H1 (cell line): ENCODE measurements at regions not wholly inside any gene's neighbourhood (a gene's known extent, or its start where the extent isn't known, plus 50 kb on each side); places are given as distances from the start of the nearest gene placed in this dataset.

ENCODE experiments used
- CTCF ChIA-PET: fragments of 300-600 bp; sonication (Branson Sonifier 250); formaldehyde crosslinking; loops from one replicate; lab custom pipeline; 2021; ENCODE audit not compliant: partially characterized antibody; lab: Charles Lee
- POLR2A ChIA-PET: fragments of 300-600 bp; sonication (Branson Sonifier 250); formaldehyde crosslinking; loops from one replicate; lab custom pipeline; 2021; ENCODE audit warnings: inconsistent platforms; ENCODE audit not compliant: partially characterized antibody; lab: Charles Lee
- DNase-seq, 2 experiments: peaks; one replicate each; pipeline versions ENCODE4 v3.0.0 to v3.0.0-alpha.2; 2010 to 2022; ENCODE audit warnings: low spot score in 2 of 2, low read depth in 1 of 2, mixed read lengths in 1 of 2
- FAIRE-seq: peaks from 2 replicates; lab custom pipeline; 2011; peaks lifted over from hg19 to GRCh38; lab: Jason Lieb, UNC
- H2AFZ ChIP-seq: 2 replicates; pipeline ENCODE4 v1.8.1; 2012; ENCODE audit warnings: low read length, inconsistent platforms
- H2AK5ac ChIP-seq: 2 replicates; pipeline ENCODE4 v1.6.1; 2013; ENCODE audit warnings: low read depth, low read length
- H2BK120ac ChIP-seq: replicated peaks from 2 replicates; pipeline ENCODE3; 2013; ENCODE audit warnings: low read depth, low read length, inconsistent platforms
- H2BK12ac ChIP-seq: 2 replicates; pipeline ENCODE4 v1.6.1; 2013; ENCODE audit warnings: low read depth, low read length
- H2BK15ac ChIP-seq: 2 replicates; pipeline ENCODE4 v1.6.1; 2013; ENCODE audit warnings: low read length
- H2BK20ac ChIP-seq: 2 replicates; pipeline ENCODE4 v1.6.1; 2013; ENCODE audit warnings: low read length
- H2BK5ac ChIP-seq: 2 replicates; pipeline ENCODE4 v1.6.1; 2013; ENCODE audit warnings: low read depth, low read length
- H3K14ac ChIP-seq: 2 replicates; pipeline ENCODE4 v1.6.1; 2013; ENCODE audit warnings: inconsistent platforms; ENCODE audit not compliant: insufficient read length
- H3K18ac ChIP-seq: 2 replicates; pipeline ENCODE4 v1.6.1; 2013; ENCODE audit warnings: low read length; ENCODE audit errors: extremely low read depth
- H3K23ac ChIP-seq: 2 replicates; pipeline ENCODE4 v1.6.1; 2013; ENCODE audit warnings: inconsistent platforms; ENCODE audit not compliant: insufficient read length
- H3K23me2 ChIP-seq: 2 replicates; pipeline ENCODE4 v1.6.1; 2013; ENCODE audit warnings: low read depth, low read length
- H3K27ac ChIP-seq: 2 replicates; pipeline ENCODE4 v1.6.1; 2011; ENCODE audit warnings: low read depth, low read length, inconsistent platforms
- H3K27me3 ChIP-seq, 4 experiments: replicated peaks in 1 of 4; 1 replicate in 1 of 4; 2 replicates in 3 of 4; pipeline versions ENCODE4 v1.6.1 to v1.8.1; 2011 to 2013; ENCODE audit warnings: low read length in 3 of 4, mild to moderate bottlenecking in 3 of 4, inconsistent platforms in 2 of 4, mixed read lengths in 2 of 4, moderate library complexity in 1 of 4; ENCODE audit not compliant: control insufficient read depth in 3 of 4, insufficient read depth in 3 of 4; ENCODE audit errors: extremely low read depth in 1 of 4
- H3K36me3 ChIP-seq, 4 experiments: 2 replicates each; pipeline versions ENCODE4 v1.6.1 to v1.8.1; 2011 to 2013; ENCODE audit warnings: mild to moderate bottlenecking in 4 of 4, low read length in 3 of 4, moderate library complexity in 2 of 4, control low read depth in 1 of 4, inconsistent platforms in 1 of 4; ENCODE audit not compliant: insufficient read depth in 4 of 4, control insufficient read depth in 2 of 4
- H3K4ac ChIP-seq: replicated peaks from 2 replicates; pipeline ENCODE3; 2013; ENCODE audit warnings: low read length, low read depth, mixed read lengths, inconsistent platforms; ENCODE audit not compliant: insufficient read length
- H3K4me1 ChIP-seq, 4 experiments: replicated peaks in 1 of 4; 1 replicate in 1 of 4; 2 replicates in 3 of 4; pipeline versions ENCODE4 v1.6.1 to v1.8.1; 2011 to 2013; ENCODE audit warnings: low read length in 3 of 4, inconsistent platforms in 2 of 4, mixed read lengths in 1 of 4; ENCODE audit not compliant: insufficient read depth in 4 of 4, control insufficient read depth in 3 of 4
- H3K4me2 ChIP-seq, 2 experiments: 2 replicates each; pipeline versions ENCODE4 v1.6.1 to v1.8.1; 2011 to 2013; ENCODE audit warnings: low read depth in 2 of 2, low read length in 2 of 2, control low read depth in 1 of 2, inconsistent platforms in 1 of 2, mild to moderate bottlenecking in 1 of 2; ENCODE audit not compliant: insufficient read depth in 1 of 2
- H3K4me3 ChIP-seq, 4 experiments: fragments of 200-600, 300-600 bp in 1 of 4; sonication (generic), shearing (Covaris generic), sonication (Bioruptor Twin) in 1 of 4; 2 replicates each; pipeline versions ENCODE4 v1.5.1 to v1.8.1; 2011 to 2016; ENCODE audit warnings: low read length in 4 of 4, low read depth in 3 of 4, control low read depth in 2 of 4, inconsistent platforms in 2 of 4, mild to moderate bottlenecking in 2 of 4, mixed read lengths in 1 of 4, moderate library complexity in 1 of 4; ENCODE audit not compliant: insufficient read depth in 2 of 4; ENCODE audit errors: extremely low read depth in 1 of 4
- H3K56ac ChIP-seq: replicated peaks from 2 replicates; pipeline ENCODE3; 2013; ENCODE audit warnings: low read depth, mild to moderate bottlenecking, mixed read lengths, low read length, inconsistent platforms; ENCODE audit not compliant: insufficient read length
- H3K79me1 ChIP-seq: 2 replicates; pipeline ENCODE4 v1.6.1; 2013; ENCODE audit warnings: low read depth, low read length, control low read depth
- H3K79me2 ChIP-seq, 2 experiments: 2 replicates each; pipeline versions ENCODE4 v1.6.1 to v1.8.1; 2012 to 2013; ENCODE audit warnings: low read length in 2 of 2, mild to moderate bottlenecking in 2 of 2, inconsistent platforms in 1 of 2; ENCODE audit not compliant: insufficient read depth in 2 of 2, control insufficient read depth in 1 of 2
- H3K9ac ChIP-seq, 4 experiments: replicated peaks in 1 of 4; 1 replicate in 1 of 4; 2 replicates in 3 of 4; pipeline versions ENCODE4 v1.6.1 to v1.8.1; 2011 to 2013; ENCODE audit warnings: low read depth in 3 of 4, low read length in 3 of 4, control low read depth in 2 of 4, mild to moderate bottlenecking in 2 of 4, moderate library complexity in 2 of 4, inconsistent platforms in 1 of 4; ENCODE audit errors: extremely low read depth in 1 of 4
- H3K9me3 ChIP-seq, 2 experiments: 2 replicates each; pipeline versions ENCODE4 v1.6.1 to v1.8.1; 2012 to 2013; ENCODE audit warnings: mild to moderate bottlenecking in 2 of 2, moderate library complexity in 2 of 2, control low read depth in 1 of 2, inconsistent platforms in 1 of 2, low read depth in 1 of 2, low read length in 1 of 2, mixed read lengths in 1 of 2; ENCODE audit not compliant: insufficient read depth in 2 of 2
- H4K20me1 ChIP-seq, 2 experiments: replicated peaks in 1 of 2; 2 replicates each; pipeline versions ENCODE3 to v1.8.1; 2011 to 2013; ENCODE audit warnings: inconsistent platforms in 2 of 2, low read length in 2 of 2, mild to moderate bottlenecking in 1 of 2; ENCODE audit not compliant: insufficient read depth in 2 of 2, control insufficient read depth in 1 of 2
- H4K5ac ChIP-seq: 2 replicates; pipeline ENCODE4 v1.6.1; 2013; ENCODE audit warnings: low read length, low read depth, mixed read lengths, inconsistent platforms; ENCODE audit not compliant: insufficient read length
- H4K8ac ChIP-seq: 2 replicates; pipeline ENCODE4 v1.8.0; 2013; ENCODE audit warnings: mild to moderate bottlenecking, moderate library complexity, low read length, inconsistent platforms; ENCODE audit not compliant: insufficient read depth; ENCODE audit errors: extremely low read depth
- H4K91ac ChIP-seq: replicated peaks from 2 replicates; pipeline ENCODE3; 2013; ENCODE audit warnings: low read length, mixed read lengths, inconsistent platforms; ENCODE audit not compliant: insufficient read length
- CEBPB ChIP-seq: IDR thresholded peaks from 2 replicates; pipeline ENCODE4 v1.6.1; 2012; ENCODE audit warnings: low read depth, low read length
- GTF2F1 ChIP-seq: IDR thresholded peaks from 2 replicates; pipeline ENCODE4 v1.6.1; 2012; ENCODE audit warnings: low read depth, low read length, improper control_type of control experiment, borderline replicate concordance
- HDAC2 ChIP-seq, 2 experiments: fragments of 300-600 bp in 1 of 2; sonication (generic) in 1 of 2; IDR thresholded peaks; 2 replicates each; pipeline ENCODE4 v1.6.1; 2011 to 2012; ENCODE audit warnings: low read depth in 2 of 2, low read length in 2 of 2, mild to moderate bottlenecking in 2 of 2, moderate library complexity in 2 of 2, borderline replicate concordance in 1 of 2, inconsistent platforms in 1 of 2
- HDAC6 ChIP-seq: IDR thresholded peaks from one replicate; pipeline ENCODE4 v1.7.1; 2012; ENCODE audit warnings: low read depth, mild to moderate bottlenecking, inconsistent platforms, low read length, moderate library complexity
- KDM4A ChIP-seq: IDR thresholded peaks from one replicate; pipeline ENCODE4 v1.7.1; 2012; ENCODE audit warnings: low read depth, mild to moderate bottlenecking, moderate library complexity, low read length, inconsistent platforms; ENCODE audit not compliant: severe bottlenecking
- KDM5A ChIP-seq: fragments of 200-600 bp; IDR thresholded peaks from 2 replicates; pipeline ENCODE4 v1.7.1; 2012; ENCODE audit warnings: mild to moderate bottlenecking, low read length, inconsistent platforms, mixed read lengths
- POLR2A ChIP-seq, 2 experiments: IDR thresholded peaks; 1 replicate in 1 of 2; 2 replicates in 1 of 2; pipeline ENCODE4 v1.6.1; 2011; ENCODE audit warnings: low read depth in 2 of 2, low read length in 2 of 2, mild to moderate bottlenecking in 2 of 2; ENCODE audit errors: control extremely low read depth in 1 of 2
- RBBP5 ChIP-seq: IDR thresholded peaks from 2 replicates; pipeline ENCODE4 v1.7.1; 2012; ENCODE audit warnings: low read depth, mild to moderate bottlenecking, inconsistent platforms, low read length, moderate library complexity, borderline replicate concordance
- RXRA ChIP-seq: IDR thresholded peaks from 2 replicates; pipeline ENCODE4 v1.6.1; 2011; ENCODE audit warnings: low read depth, mild to moderate bottlenecking, low read length, moderate library complexity; ENCODE audit not compliant: insufficient read depth
- SIN3A ChIP-seq, 2 experiments: IDR thresholded peaks in 1 of 2; conservative IDR thresholded peaks in 1 of 2; 2 replicates each; pipeline ENCODE4 v1.6.1; 2011 to 2012; ENCODE audit warnings: low read length in 2 of 2, improper control_type of control experiment in 1 of 2, low read depth in 1 of 2, mild to moderate bottlenecking in 1 of 2
- SIRT6 ChIP-seq: IDR thresholded peaks from one replicate; pipeline ENCODE4 v1.7.1; 2012; ENCODE audit warnings: low read length, inconsistent platforms
- SP1 ChIP-seq: IDR thresholded peaks from 2 replicates; pipeline ENCODE4 v1.6.1; 2011; ENCODE audit warnings: low read depth, low read length
- TAF1 ChIP-seq: IDR thresholded peaks from 2 replicates; pipeline ENCODE4 v1.6.1; 2011; ENCODE audit warnings: mild to moderate bottlenecking, low read depth, low read length
- TEAD4 ChIP-seq: IDR thresholded peaks from 2 replicates; pipeline ENCODE4 v1.6.1; 2012; ENCODE audit warnings: low read depth, low read length, inconsistent platforms, mixed read lengths
- WGBS, 2 experiments: shearing (Covaris generic) in 1 of 2; methylation state at CpG; one replicate each; pipeline versions ENCODE4 v1.1.6 to v1.1.7; 2013 to 2015; ENCODE audit warnings: low lambda C conversion rate in 2 of 2, mixed read lengths in 2 of 2, inconsistent platforms in 1 of 2, low coverage in 1 of 2, missing lambda C conversion rate in 1 of 2; ENCODE audit not compliant: insufficient replicate concordance in 2 of 2, insufficient coverage in 1 of 2, insufficient read length in 1 of 2; ENCODE audit errors: extremely low coverage in 1 of 2, missing lambda C conversion rate in 1 of 2; 5-methylcytosine and 5-hydroxymethylcytosine counted together
- TF ChIP-seq, protein P1 (sequence below): IDR thresholded peaks from 2 replicates; pipeline ENCODE4 v1.6.1; 2011; ENCODE audit warnings: low read depth, mild to moderate bottlenecking, low read length; ENCODE audit not compliant: insufficient read depth

DNA sequence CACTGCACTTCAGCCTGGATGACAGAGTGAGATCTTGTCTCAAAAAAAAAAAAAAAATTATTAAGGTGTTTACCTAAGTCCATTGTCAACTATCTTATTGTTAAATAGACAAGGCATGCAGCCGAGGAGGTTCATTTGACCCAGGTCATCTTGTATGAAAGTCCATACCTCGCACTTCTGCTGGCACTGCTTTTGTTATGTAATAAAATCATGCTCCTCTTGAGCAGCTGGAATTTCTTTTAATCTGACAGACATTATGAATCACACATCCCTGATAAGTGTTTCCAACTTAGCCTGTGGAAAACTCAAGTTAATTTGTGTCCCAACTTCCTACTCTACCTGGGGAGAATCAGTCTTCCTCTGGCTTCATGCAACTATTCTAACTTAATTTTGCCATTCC is 315.6 kb upstream of the KLF4 start:
- FAIRE-seq (no peak), DNase-seq (no peak)
- ChIA-PET CTCF (interaction anchor here (0.6 to 1.2 kb wide), 3 partner anchors 26 to 760 kb away, joined by 3 read pairs; no protein-coding TSS in a partner anchor), POLR2A (no interaction called here)
- H3K23me2 ChIP-seq: no peaks in the 10 kb centered on the region
- TF ChIP-seq HDAC6: no peak
- TF ChIP-seq, protein P1, sequence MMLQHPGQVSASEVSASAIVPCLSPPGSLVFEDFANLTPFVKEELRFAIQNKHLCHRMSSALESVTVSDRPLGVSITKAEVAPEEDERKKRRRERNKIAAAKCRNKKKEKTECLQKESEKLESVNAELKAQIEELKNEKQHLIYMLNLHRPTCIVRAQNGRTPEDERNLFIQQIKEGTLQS: no peak
- TF ChIP-seq SP1: no peak
- no peak for TF ChIP-seq CEBPB
- TF ChIP-seq HDAC2 (IDR thresholded peaks at IDR 0.05; ENCODE audit: borderline replicate concordance in 1 of 2, low read depth in 2 of 2, low read length in 2 of 2): no peak
- TF ChIP-seq SIN3A (conservative IDR thresholded peaks at IDR 0.05 in 1 of 2, IDR thresholded peaks at IDR 0.05 in 1 of 2; ENCODE audit: low read depth in 1 of 2, low read length in 2 of 2): no peak
- no peak for TF ChIP-seq KDM4A
- no peak for TF ChIP-seq TAF1
- no peak for TF ChIP-seq TEAD4
- TF ChIP-seq KDM5A: no peak
- no peak for TF ChIP-seq RBBP5
- no peak for TF ChIP-seq SIRT6
- TF ChIP-seq RXRA: no peak
- no peak for TF ChIP-seq GTF2F1
- no peak for TF ChIP-seq POLR2A (IDR thresholded peaks at IDR 0.05; ENCODE audit: control extremely low read depth in 1 of 2, low read depth in 2 of 2, low read length in 2 of 2)
- H3K14ac ChIP-seq: no peak overlapping the region
- H3K79me1 ChIP-seq: no peaks in the 10 kb centered on the region
- H2AK5ac ChIP-seq: no peak overlapping the region
- no peaks in the 10 kb centered on the region for H3K79me2 ChIP-seq
- no peak overlapping the region for H3K18ac ChIP-seq
- H2BK20ac ChIP-seq: no peak overlapping the region
- no peak overlapping the region for H3K9ac ChIP-seq
- WGBS, 2 experiments: 88% methylated on average over 2 of the region's 2 CpGs; no CpG with 5 or more reads in 1 of the 2 experiments
- no peaks in the 10 kb centered on the region for H3K27me3 ChIP-seq
- no peaks in the 10 kb centered on the region for H3K36me3 ChIP-seq
- H2BK15ac ChIP-seq: no peak overlapping the region
- H3K4me3 ChIP-seq: no peak overlapping the region
- H3K4me2 ChIP-seq: no peak overlapping the region
- no peak overlapping the region for H3K56ac ChIP-seq
- H3K27ac ChIP-seq: no peak overlapping the region
- no peak overlapping the region for H4K5ac ChIP-seq
- H2AFZ ChIP-seq: no peak overlapping the region
- H4K20me1 ChIP-seq: no peaks in the 10 kb centered on the region
- H3K4me1 ChIP-seq: no peaks in the 10 kb centered on the region
- H3K23ac ChIP-seq: no peak overlapping the region
- H4K91ac ChIP-seq: no peak overlapping the region
- H4K8ac ChIP-seq: no peak overlapping the region
- H2BK120ac ChIP-seq: no peak overlapping the region
- no peak overlapping the region for H3K4ac ChIP-seq
- H3K9me3 ChIP-seq: no peaks in the 10 kb centered on the region; a peak in 1 of 4 replicates
- no peak overlapping the region for H2BK5ac ChIP-seq
- no peak overlapping the region for H2BK12ac ChIP-seq
